GM19239 (cell line): ENCODE measurements at regions not wholly inside any gene's neighbourhood (a gene's known extent, or its start where the extent isn't known, plus 50 kb on each side); places are given as distances from the start of the nearest gene placed in this dataset.
"Not testable (repeated sequence)": the region's sequence is repeated elsewhere in the genome, so short reads cannot be mapped to it uniquely, and the experiment has no call there.

Experiments
- DNase-seq: peaks from one replicate; pipeline ENCODE4 v3.0.0; 2011; ENCODE audit warnings: low spot score; ENCODE audit not compliant: insufficient read length
- FAIRE-seq: peaks from 2 replicates; lab custom pipeline; 2011; peaks lifted over from hg19 to GRCh38; lab: Jason Lieb, UNC

DNA sequence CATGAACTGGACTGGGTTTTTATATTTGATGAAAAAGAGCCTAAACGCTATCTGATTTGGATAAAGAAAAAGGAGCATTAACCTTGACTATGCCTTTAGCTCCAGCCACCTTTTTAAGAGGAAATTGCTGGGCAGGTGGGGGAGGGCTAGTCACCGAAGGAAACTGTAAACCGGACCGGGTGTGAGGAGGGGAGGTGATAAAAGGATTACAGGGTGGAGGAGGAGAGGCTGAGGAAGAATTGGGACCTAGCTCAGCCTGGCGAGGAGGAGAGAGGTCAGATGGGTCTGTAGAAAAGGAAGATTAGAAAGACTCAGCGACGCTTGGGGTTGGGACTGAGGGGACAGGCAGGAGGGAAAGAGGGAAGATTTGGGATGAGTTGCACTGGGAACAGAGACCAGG is 118.4 kb downstream of the PCDH10 start:
- not testable (repeated sequence) for DNase-seq, FAIRE-seq

DNA sequence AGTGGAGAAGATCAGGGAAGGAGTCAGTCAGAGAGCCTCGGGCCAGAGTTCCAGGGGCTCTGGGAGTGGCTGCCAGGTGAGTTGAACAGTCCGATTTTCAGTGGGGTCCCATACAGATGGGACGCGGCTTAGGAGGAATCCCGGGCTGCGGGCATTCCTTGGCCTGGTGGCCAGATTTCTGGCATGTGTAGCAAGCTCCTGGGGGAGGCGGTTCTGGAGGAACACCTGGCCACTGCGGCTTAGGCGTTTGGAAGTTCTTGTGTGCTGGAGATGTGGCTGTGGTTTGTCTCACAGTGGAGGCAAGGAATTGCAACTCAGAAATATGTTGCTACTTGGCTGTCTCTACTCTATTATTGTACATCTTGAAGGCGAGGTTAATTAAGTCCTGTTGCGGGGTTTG is 117.9 kb downstream of the PCDH10 start:
- not testable (repeated sequence) for FAIRE-seq

DNA sequence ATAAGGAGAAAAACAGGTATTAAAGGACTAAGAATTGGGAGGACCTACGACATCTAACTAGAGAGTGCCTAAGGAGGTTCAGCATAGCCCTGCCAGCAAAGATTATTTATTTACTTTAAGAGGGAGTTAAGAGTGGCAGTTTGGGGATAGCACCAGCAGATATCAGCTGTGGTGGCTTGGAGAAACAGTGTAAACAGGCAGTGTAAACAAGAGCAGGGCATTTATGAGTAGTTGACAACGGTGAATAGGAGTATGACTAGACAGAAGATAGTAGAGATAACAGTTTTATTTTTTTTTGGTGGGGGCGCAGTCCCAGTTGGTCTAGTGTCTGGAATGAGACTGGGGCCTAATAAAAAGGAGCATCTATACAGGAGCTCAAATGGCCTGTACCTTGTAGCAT is 115.2 kb downstream of the PCDH10 start:
- FAIRE-seq = not testable (repeated sequence)

More for the DNA sequence above, 117.9 kb downstream of the PCDH10 start:
- not testable (repeated sequence) for DNase-seq

DNA sequence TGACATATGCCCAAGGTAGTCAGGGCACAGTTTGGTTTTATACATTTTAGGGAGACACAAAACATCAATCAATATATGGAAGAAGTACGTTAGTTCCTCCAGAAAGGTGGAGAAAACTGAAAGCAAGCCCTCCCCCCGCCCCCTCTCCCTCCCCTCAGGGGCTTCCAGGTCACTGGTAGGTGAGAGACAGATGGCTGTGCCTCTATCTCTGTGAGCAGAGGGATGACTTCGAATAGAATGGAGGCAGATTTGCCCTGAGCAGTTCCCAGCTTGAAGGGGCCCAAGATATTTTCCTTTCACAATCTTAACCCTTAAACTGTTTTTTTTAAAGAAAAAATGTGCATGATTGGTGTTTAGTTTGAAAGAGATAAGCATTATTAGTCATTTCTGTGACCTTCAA is 114.0 kb downstream of the PCDH10 start:
- DNase-seq (no peak), FAIRE-seq (no peak)

More for the DNA sequence above, 115.2 kb downstream of the PCDH10 start:
- not testable (repeated sequence) for DNase-seq

DNA sequence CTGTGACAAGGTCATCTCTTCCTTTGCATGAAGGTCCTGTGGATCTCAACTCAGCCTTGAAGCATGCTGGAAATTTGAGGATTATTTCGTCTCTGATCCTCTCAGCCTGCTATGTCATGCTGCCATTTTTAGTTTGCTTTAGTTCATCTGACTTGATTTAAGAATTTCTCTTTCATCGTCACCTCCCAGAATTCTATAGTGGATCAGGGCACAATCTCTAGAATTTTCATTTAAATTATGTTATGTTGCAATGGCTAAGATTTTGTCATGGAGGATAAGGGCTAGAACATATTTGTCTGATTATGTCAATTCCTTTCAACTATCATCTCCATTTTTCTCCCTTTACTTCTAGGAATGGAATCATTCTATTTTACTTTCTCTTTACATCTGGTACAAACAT is 98.8 kb downstream of the PCDH10 start:
- FAIRE-seq (no peak), DNase-seq (no peak)

DNA sequence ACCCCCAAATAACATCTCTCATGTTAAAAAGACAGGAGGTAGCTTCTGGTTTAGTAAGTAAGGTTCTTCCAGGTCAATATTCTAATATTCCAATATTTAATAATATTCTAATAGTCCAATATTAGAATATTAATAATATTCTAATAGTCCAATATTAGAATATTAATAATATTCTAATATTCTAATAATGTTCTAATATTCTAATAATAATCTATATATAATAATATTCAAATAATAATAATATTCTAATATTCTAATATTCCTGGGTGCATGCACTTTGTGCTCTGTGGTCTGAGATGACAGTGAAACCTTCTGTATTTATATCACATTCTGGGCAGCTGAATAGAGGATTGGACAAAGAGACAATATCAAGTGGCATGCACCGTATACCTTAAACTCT is 96.1 kb downstream of the PCDH10 start:
- FAIRE-seq = no peak

More for the DNA sequence above, 96.1 kb downstream of the PCDH10 start:
- no peak for DNase-seq
